ENCODE measurements at regions not wholly inside any gene's neighbourhood (a gene's known extent, or its start where the extent isn't known, plus 50 kb on each side); places are given as distances from the start of the nearest gene placed in this dataset.

GRCh38 chr18:46324087-46324955 is 220.1 kb downstream of the HAUS1 start:
- Histone ChIP-seq H2AFZ (ENCODE audit: insufficient read depth, low read depth, low read length, poor library complexity, severe bottlenecking) (peak overlapping the region; percentile 9), H3K27ac (ENCODE audit: low read length in 2 of 2) (no peak overlapping the region), H3K4me3 (ENCODE audit: control extremely low read depth in 1 of 5, extremely low read depth in 1 of 5, insufficient read depth in 1 of 5, low read depth in 2 of 5, low read length in 4 of 5) (no peak overlapping the region), H3K27me3 (replicated peaks in 1 of 4; ENCODE audit: control extremely low read depth in 1 of 4, control insufficient read depth in 3 of 4, insufficient read depth in 4 of 4, low read length in 3 of 4) (peaks cover 0 to 4% (median 0%) of the 10 kb centered on the region in 4 experiments), H3K36me3 (replicated peaks in 1 of 2; ENCODE audit: control extremely low read depth in 1 of 2, control insufficient read depth in 1 of 2, extremely low read depth in 1 of 2, insufficient read depth in 2 of 2, low read length in 1 of 2) (no peaks in the 10 kb centered on the region), H3K4me2 (replicated peaks; ENCODE audit: low read depth, low read length, poor library complexity, severe bottlenecking) (no peak overlapping the region), H3K79me2 (ENCODE audit: control insufficient read depth, insufficient read depth, low read length) (no peaks in the 10 kb centered on the region), H3K9me3 (ENCODE audit: control extremely low read depth in 1 of 3, control insufficient read depth in 2 of 3, insufficient read depth in 1 of 3, low read length in 2 of 3) (no peaks in the 10 kb centered on the region), H3K9ac (ENCODE audit: low read length) (no peak overlapping the region), H4K20me1 (ENCODE audit: control insufficient read depth, insufficient read depth, low read length, poor library complexity, severe bottlenecking) (no peaks in the 10 kb centered on the region), H3K4me1 (ENCODE audit: control insufficient read depth in 2 of 2, insufficient read depth in 2 of 2, low read length in 2 of 2) (peaks cover 4 to 8% of the 10 kb centered on the region in 2 donors)
- TF ChIP-seq EZH2 (IDR thresholded peaks at IDR 0.05; ENCODE audit: borderline replicate concordance, insufficient read depth, low read depth, low read length, poor library complexity, severe bottlenecking) (no peak), CTCF (IDR thresholded peaks at IDR 0.05) (no peak)
- H3K9me3 Mint-ChIP-seq (ENCODE audit: insufficient read depth), result no peaks in the 10 kb centered on the region
- no peak for DNase-seq
- H3K27ac Mint-ChIP-seq, result no peak overlapping the region
- peaks cover 8% of the 10 kb centered on the region for H3K27me3 Mint-ChIP-seq
- intact Hi-C loops (cut with micrococcal nuclease), result no loop called here
- no peak for ATAC-seq (ENCODE audit: low read depth)
- ChIA-PET POLR2A (interaction anchor here (0.6 kb wide), 1 partner anchor 158 kb away, joined by 3 read pairs; no protein-coding TSS in a partner anchor), CTCF (no interaction called here)
- H3K4me3 Mint-ChIP-seq, result no peak overlapping the region
- H3K4me1 Mint-ChIP-seq, result peaks cover 8% of the 10 kb centered on the region
- WGBS (ENCODE audit: insufficient coverage), result 95% methylated on average over 2 of the region's 4 CpGs

- Histone ChIP-seq H3K79me2 (ENCODE audit: control insufficient read depth, insufficient read depth, low read length) (no peaks in the 10 kb centered on the region), H3K4me3 (ENCODE audit: control extremely low read depth in 1 of 5, extremely low read depth in 1 of 5, insufficient read depth in 1 of 5, low read depth in 2 of 5, low read length in 4 of 5) (no peak overlapping the region), H3K9me3 (ENCODE audit: control extremely low read depth in 1 of 3, control insufficient read depth in 2 of 3, insufficient read depth in 1 of 3, low read length in 2 of 3) (no peaks in the 10 kb centered on the region), H4K20me1 (ENCODE audit: control insufficient read depth, insufficient read depth, low read length, poor library complexity, severe bottlenecking) (no peaks in the 10 kb centered on the region), H3K4me2 (replicated peaks; ENCODE audit: low read depth, low read length, poor library complexity, severe bottlenecking) (no peak overlapping the region), H3K27me3 (replicated peaks in 1 of 4; ENCODE audit: control extremely low read depth in 1 of 4, control insufficient read depth in 3 of 4, insufficient read depth in 4 of 4, low read length in 3 of 4) (peaks cover 0 to 4% (median 0%) of the 10 kb centered on the region in 4 experiments), H3K27ac (ENCODE audit: low read length in 2 of 2) (no peak overlapping the region), H2AFZ (ENCODE audit: insufficient read depth, low read depth, low read length, poor library complexity, severe bottlenecking) (no peak overlapping the region), H3K9ac (ENCODE audit: low read length) (no peak overlapping the region), H3K36me3 (replicated peaks in 1 of 2; ENCODE audit: control extremely low read depth in 1 of 2, control insufficient read depth in 1 of 2, extremely low read depth in 1 of 2, insufficient read depth in 2 of 2, low read length in 1 of 2) (no peaks in the 10 kb centered on the region), H3K4me1 (ENCODE audit: control insufficient read depth in 2 of 2, insufficient read depth in 2 of 2, low read length in 2 of 2) (peaks cover 4 to 8% of the 10 kb centered on the region in 2 donors)
- intact Hi-C loops (cut with micrococcal nuclease), result no loop called here
- ATAC-seq (ENCODE audit: low read depth) (no peak), DNase-seq (no peak)
- H3K27me3 Mint-ChIP-seq, result peaks cover 14% of the 10 kb centered on the region
- ChIA-PET POLR2A (no interaction called here), CTCF (no interaction called here)
- WGBS (ENCODE audit: insufficient coverage), result 90% methylated on average over 7 of the region's 12 CpGs
- H3K4me1 Mint-ChIP-seq, result peaks cover 8% of the 10 kb centered on the region
- no peak overlapping the region for H3K4me3 Mint-ChIP-seq
- TF ChIP-seq EZH2 (IDR thresholded peaks at IDR 0.05; ENCODE audit: borderline replicate concordance, insufficient read depth, low read depth, low read length, poor library complexity, severe bottlenecking) (no peak), CTCF (IDR thresholded peaks at IDR 0.05) (no peak)
- H3K27ac Mint-ChIP-seq, result no peak overlapping the region
- no peaks in the 10 kb centered on the region for H3K9me3 Mint-ChIP-seq (ENCODE audit: insufficient read depth)
These were observed 221.7 kb downstream of the HAUS1 start for GRCh38 chr18:46325895-46326294.

Data from B cell (primary cell).